Upper lobe of left lung (tissue), 4 donors: ENCODE measurements at regions not wholly inside any gene's neighbourhood (a gene's known extent, or its start where the extent isn't known, plus 50 kb on each side); places are given as distances from the start of the nearest gene placed in this dataset.
"Not testable (repeated sequence)": the region's sequence is repeated elsewhere in the genome, so short reads cannot be mapped to it uniquely, and the experiment has no call there.

Experiments used
- EP300 ChIP-seq, 4 donors: sonication (generic); formaldehyde crosslinking; IDR thresholded peaks; one replicate each; pipeline ENCODE4 v1.5.1; 2017; ENCODE audit warnings: antibody characterized with exemption in 4 of 4, control low read depth in 2 of 4
- POLR2A ChIP-seq, 4 donors: fragments of 450-650 bp; IDR thresholded peaks; one replicate each; pipeline ENCODE4 v1.5.1; 2016 to 2017; ENCODE audit warnings: antibody characterized with exemption in 4 of 4, mild to moderate bottlenecking in 2 of 4
- POLR2AphosphoS5 ChIP-seq, 2 donors: sonication (generic); formaldehyde crosslinking; IDR thresholded peaks; one replicate each; pipeline ENCODE4 v1.5.1; 2017; ENCODE audit warnings: antibody characterized with exemption in 2 of 2
- TF ChIP-seq, protein P1 (sequence below), 6 experiments: fragments of 450-650 bp in 4 of 6; fragments of 200-600 bp in 2 of 6; sonication (generic) in 2 of 6; IDR thresholded peaks; one replicate each; pipeline ENCODE4 v1.5.1; 2016 to 2019; ENCODE audit warnings: antibody characterized with exemption in 6 of 6

DNA sequence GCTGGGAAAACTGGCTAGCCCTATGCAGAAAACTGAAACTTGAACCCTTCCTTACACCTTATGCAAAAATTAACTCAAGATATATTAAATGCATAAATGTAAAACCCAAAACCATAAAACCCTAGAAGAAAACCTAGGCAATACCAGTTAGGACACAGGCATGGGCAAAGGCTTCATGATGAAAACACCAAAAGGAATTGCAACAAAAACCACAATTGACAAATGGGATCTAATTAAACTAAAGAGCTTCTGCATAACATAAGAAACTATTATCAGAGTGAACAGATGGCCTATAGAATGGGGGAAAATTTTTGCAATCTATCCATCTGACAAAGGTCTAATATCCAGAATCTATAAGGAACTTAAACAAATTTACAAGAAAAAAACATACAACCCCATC, 192.9 kb upstream of the SLC7A11 start:
- TF ChIP-seq, protein P1, sequence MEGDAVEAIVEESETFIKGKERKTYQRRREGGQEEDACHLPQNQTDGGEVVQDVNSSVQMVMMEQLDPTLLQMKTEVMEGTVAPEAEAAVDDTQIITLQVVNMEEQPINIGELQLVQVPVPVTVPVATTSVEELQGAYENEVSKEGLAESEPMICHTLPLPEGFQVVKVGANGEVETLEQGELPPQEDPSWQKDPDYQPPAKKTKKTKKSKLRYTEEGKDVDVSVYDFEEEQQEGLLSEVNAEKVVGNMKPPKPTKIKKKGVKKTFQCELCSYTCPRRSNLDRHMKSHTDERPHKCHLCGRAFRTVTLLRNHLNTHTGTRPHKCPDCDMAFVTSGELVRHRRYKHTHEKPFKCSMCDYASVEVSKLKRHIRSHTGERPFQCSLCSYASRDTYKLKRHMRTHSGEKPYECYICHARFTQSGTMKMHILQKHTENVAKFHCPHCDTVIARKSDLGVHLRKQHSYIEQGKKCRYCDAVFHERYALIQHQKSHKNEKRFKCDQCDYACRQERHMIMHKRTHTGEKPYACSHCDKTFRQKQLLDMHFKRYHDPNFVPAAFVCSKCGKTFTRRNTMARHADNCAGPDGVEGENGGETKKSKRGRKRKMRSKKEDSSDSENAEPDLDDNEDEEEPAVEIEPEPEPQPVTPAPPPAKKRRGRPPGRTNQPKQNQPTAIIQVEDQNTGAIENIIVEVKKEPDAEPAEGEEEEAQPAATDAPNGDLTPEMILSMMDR (IDR thresholded peaks at IDR 0.05) = not testable (repeated sequence)
- not testable (repeated sequence) for TF ChIP-seq POLR2AphosphoS5, POLR2A, EP300 (IDR thresholded peaks at IDR 0.05)
